ENCODE measurements at regions not wholly inside any gene's neighbourhood (a gene's known extent, or its start where the extent isn't known, plus 50 kb on each side); places are given as distances from the start of the nearest gene placed in this dataset.

DNA sequence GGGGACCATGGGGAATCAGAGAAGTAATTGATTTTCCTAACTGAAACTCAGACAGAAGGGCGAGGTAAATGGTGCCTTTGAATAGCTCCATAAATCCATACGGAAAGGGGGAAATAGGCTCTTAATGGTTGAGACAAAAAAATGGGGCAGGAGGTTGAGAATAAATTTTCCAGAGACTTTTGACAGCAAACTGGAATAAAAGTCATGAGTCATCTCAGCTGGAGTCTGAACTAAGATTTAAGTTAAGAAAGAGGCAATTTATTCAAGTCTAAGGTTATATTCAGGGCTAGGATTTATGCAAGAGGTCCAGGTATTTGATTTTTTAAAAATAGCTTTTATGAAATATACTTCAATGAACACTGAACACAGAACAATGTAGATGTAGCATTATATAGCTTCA, 238.7 kb upstream of the RORA start:
- Histone ChIP-seq H4K8ac (replicated peaks; ENCODE audit: insufficient read length, low read depth, low read length) (no peak overlapping the region), H3K14ac (ENCODE audit: insufficient read depth, low read length) (no peak overlapping the region), H3K56ac (ENCODE audit: insufficient read length, low read depth, low read length) (no peak overlapping the region), H2AFZ (ENCODE audit: low read length) (no peak overlapping the region), H2AK5ac (ENCODE audit: insufficient read length, low read length) (no peak overlapping the region), H4K5ac (ENCODE audit: insufficient read length, low read depth, low read length) (no peak overlapping the region), H3K9ac (ENCODE audit: extremely low read depth, insufficient read length, low read length) (no peak overlapping the region), H2BK120ac (ENCODE audit: low read depth, low read length, poor library complexity, severe bottlenecking) (no peak overlapping the region), H3K18ac (ENCODE audit: insufficient read length, low read depth, low read length) (no peak overlapping the region), H2BK5ac (ENCODE audit: insufficient read length, low read length) (no peak overlapping the region), H3K79me2 (ENCODE audit: insufficient read depth, low read length) (no peaks in the 10 kb centered on the region), H3K4me2 (ENCODE audit: insufficient read depth, insufficient read length, low read length) (no peak overlapping the region), H3K79me1 (ENCODE audit: insufficient read depth, low read depth, low read length, poor library complexity, severe bottlenecking) (no peaks in the 10 kb centered on the region), H2BK12ac (ENCODE audit: insufficient read length, low read depth, low read length) (no peak overlapping the region), H2BK15ac (ENCODE audit: low read depth, low read length) (no peak overlapping the region), H3K9me3 (ENCODE audit: control insufficient read depth, low read depth, low read length) (no peaks in the 10 kb centered on the region), H3K27me3 (ENCODE audit: insufficient read depth, low read length) (no peaks in the 10 kb centered on the region), H2BK20ac (ENCODE audit: low read depth, low read length, poor library complexity, severe bottlenecking) (no peak overlapping the region), H3K23ac (ENCODE audit: insufficient read length, low read depth, low read length) (no peak overlapping the region), H3K27ac (ENCODE audit: insufficient read length, low read depth, low read length) (no peak overlapping the region), H3K23me2 (ENCODE audit: insufficient read length, low read depth, low read length, poor library complexity, severe bottlenecking) (no peaks in the 10 kb centered on the region), H3T11ph (ENCODE audit: low read length) (no peak overlapping the region), H4K91ac (ENCODE audit: insufficient read length, low read depth, low read length) (no peak overlapping the region), H3K4me1 (ENCODE audit: insufficient read depth, low read length) (no peaks in the 10 kb centered on the region), H3K4ac (ENCODE audit: low read depth, low read length) (no peak overlapping the region), H4K20me1 (ENCODE audit: control insufficient read depth, insufficient read depth, insufficient read length) (no peaks in the 10 kb centered on the region)
- H3K36me3 Mint-ChIP-seq (ENCODE audit: insufficient read depth in 1 of 3, low read depth in 3 of 3) = no peaks in the 10 kb centered on the region
- no peak for DNase-seq
- no peak overlapping the region for H3K4me3 Mint-ChIP-seq
- H3K27me3 Mint-ChIP-seq (ENCODE audit: low read depth) = peaks cover 3% of the 10 kb centered on the region; the same call in 1 of the 2 replicates
- no peak overlapping the region for H3K27ac Mint-ChIP-seq
- no CpG with 5 or more reads among the region's 2 CpGs for WGBS (ENCODE audit: extremely low coverage, insufficient read length, low lambda C conversion rate)
- no peaks in the 10 kb centered on the region for H3K4me1 Mint-ChIP-seq
- TF ChIP-seq, protein P1, sequence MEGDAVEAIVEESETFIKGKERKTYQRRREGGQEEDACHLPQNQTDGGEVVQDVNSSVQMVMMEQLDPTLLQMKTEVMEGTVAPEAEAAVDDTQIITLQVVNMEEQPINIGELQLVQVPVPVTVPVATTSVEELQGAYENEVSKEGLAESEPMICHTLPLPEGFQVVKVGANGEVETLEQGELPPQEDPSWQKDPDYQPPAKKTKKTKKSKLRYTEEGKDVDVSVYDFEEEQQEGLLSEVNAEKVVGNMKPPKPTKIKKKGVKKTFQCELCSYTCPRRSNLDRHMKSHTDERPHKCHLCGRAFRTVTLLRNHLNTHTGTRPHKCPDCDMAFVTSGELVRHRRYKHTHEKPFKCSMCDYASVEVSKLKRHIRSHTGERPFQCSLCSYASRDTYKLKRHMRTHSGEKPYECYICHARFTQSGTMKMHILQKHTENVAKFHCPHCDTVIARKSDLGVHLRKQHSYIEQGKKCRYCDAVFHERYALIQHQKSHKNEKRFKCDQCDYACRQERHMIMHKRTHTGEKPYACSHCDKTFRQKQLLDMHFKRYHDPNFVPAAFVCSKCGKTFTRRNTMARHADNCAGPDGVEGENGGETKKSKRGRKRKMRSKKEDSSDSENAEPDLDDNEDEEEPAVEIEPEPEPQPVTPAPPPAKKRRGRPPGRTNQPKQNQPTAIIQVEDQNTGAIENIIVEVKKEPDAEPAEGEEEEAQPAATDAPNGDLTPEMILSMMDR (conservative IDR thresholded peaks at IDR 0.05) = no peak
- H3K9me3 Mint-ChIP-seq = peaks cover 0 to 7% of the 10 kb centered on the region in 2 experiments; a peak in 2 of 5 replicates
